ENCODE measurements at regions not wholly inside any gene's neighbourhood (a gene's known extent, or its start where the extent isn't known, plus 50 kb on each side); places are given as distances from the start of the nearest gene placed in this dataset.

GRCh38 chr11:128305588-128305987 is 281.8 kb downstream of the ETS1 start:
- ATAC-seq, result no peak
- Histone ChIP-seq H3K4me1 (ENCODE audit: control insufficient read depth, insufficient read depth, low read length) (peaks cover 36% of the 10 kb centered on the region), H3K9ac (ENCODE audit: control insufficient read depth, insufficient read depth, low read length) (no peak overlapping the region), H3K36me3 (ENCODE audit: control insufficient read depth in 2 of 2, insufficient read depth in 2 of 2, low read length in 1 of 2) (no peaks in the 10 kb centered on the region), H4K20me1 (ENCODE audit: control insufficient read depth, insufficient read depth) (no peaks in the 10 kb centered on the region), H3K9me3 (replicated peaks; ENCODE audit: control insufficient read depth, insufficient read depth, low read length) (no peaks in the 10 kb centered on the region), H3K79me2 (ENCODE audit: control insufficient read depth, insufficient read depth, low read length) (no peaks in the 10 kb centered on the region), H3K27ac (ENCODE audit: control insufficient read depth, insufficient read depth) (no peak overlapping the region), H3K4me3 (no peak overlapping the region), H3K27me3 (replicated peaks in 1 of 2; ENCODE audit: control insufficient read depth in 2 of 2, insufficient read depth in 2 of 2, low read length in 1 of 2) (no peaks in the 10 kb centered on the region), H3K4me2 (ENCODE audit: control insufficient read depth, insufficient read depth) (no peak overlapping the region), H2AFZ (ENCODE audit: control insufficient read depth, low read depth, low read length) (no peak overlapping the region)
- WGBS (ENCODE audit: insufficient coverage, insufficient replicate concordance, low lambda C conversion rate, missing lambda C conversion rate), result 63% methylated on average over 1 of the region's 1 CpG
- TF ChIP-seq NFIC (IDR thresholded peaks at IDR 0.05; ENCODE audit: low read depth, low read length), result 0 out of 2 replicates have a peak, but pooled peaks have one; percentile 45
- 0 out of 2 replicates have a peak, but pooled peaks have one; percentile 23 for TF ChIP-seq RELB (IDR thresholded peaks at IDR 0.05; ENCODE audit: low read depth)
- no peak for TF ChIP-seq RUNX3 (IDR thresholded peaks at IDR 0.05; ENCODE audit: low read length)
- no peak for TF ChIP-seq ZNF622 (IDR thresholded peaks at IDR 0.05)
- peak; percentile 44 for TF ChIP-seq MEF2B (IDR thresholded peaks at IDR 0.05; ENCODE audit: partially characterized antibody, poor library complexity, severe bottlenecking)
- TF ChIP-seq SPI1 (IDR thresholded peaks at IDR 0.05; ENCODE audit: borderline replicate concordance, insufficient read depth, low read depth, low read length), result no peak
- no peak for TF ChIP-seq STAT3 (IDR thresholded peaks at IDR 0.05; ENCODE audit: low read depth, low read length)
- TF ChIP-seq MEF2A (IDR thresholded peaks at IDR 0.05; ENCODE audit: insufficient read depth, low read depth, low read length), result 0 out of 2 replicates have a peak, but pooled peaks have one; percentile 54
- no peak for TF ChIP-seq ZBTB33 (IDR thresholded peaks at IDR 0.05)
- TF ChIP-seq TBL1XR1 (IDR thresholded peaks at IDR 0.05; ENCODE audit: low read depth, low read length), result no peak
- no peak for TF ChIP-seq SIN3A (IDR thresholded peaks at IDR 0.05; ENCODE audit: low read depth, low read length)
- TF ChIP-seq PML (IDR thresholded peaks at IDR 0.05; ENCODE audit: low read length), result no peak
- TF ChIP-seq IKZF1 (conservative IDR thresholded peaks at IDR 0.05), result 0 out of 2 replicates have a peak, but pooled peaks have one; percentile 22
- TF ChIP-seq POU2F2 (IDR thresholded peaks at IDR 0.05; ENCODE audit: borderline replicate concordance, low read depth, low read length), result peak; percentile 54; the same call in 1 of the 3 replicates
- TF ChIP-seq IKZF2 (IDR thresholded peaks at IDR 0.05), result peak in 1 of 2 experiments; percentile 37; a peak in 2 of 4 replicates
- TF ChIP-seq PBX3 (IDR thresholded peaks at IDR 0.05; ENCODE audit: insufficient replicate concordance, low read depth, low read length), result no peak
- no peak for TF ChIP-seq E2F8 (IDR thresholded peaks at IDR 0.05; ENCODE audit: low read depth, partially characterized antibody)
- ChIA-PET SMC1A (ENCODE audit: uncharacterized antibody, unreplicated experiment) (interaction anchor here (0.9 to 1.4 kb wide), 3 partner anchors 12 to 247 kb away, joined by 3 to 7 read pairs (median 4); no protein-coding TSS in a partner anchor), POLR2A (no interaction called here), CTCF (interaction anchor here (1.1 to 2.1 kb wide), 5 partner anchors 10 to 324 kb away, joined by 3 to 7 read pairs (median 5); no protein-coding TSS in a partner anchor), RAD21 (ENCODE audit: unreplicated experiment) (interaction anchor here (1.1 to 2.1 kb wide), 3 partner anchors 13 to 247 kb away, joined by 3 to 7 read pairs (median 6); no protein-coding TSS in a partner anchor)
- in situ Hi-C loops (cut with MboI), result no loop called here
- no TSS peak for BruUV-seq (replicated peaks)
- DNase-seq (ENCODE audit: low read depth, low spot score), result no peak
- FAIRE-seq, result no peak
- intact Hi-C loops (cut with micrococcal nuclease; ENCODE audit: unreplicated experiment), result no loop called here

All from GM12878 (cell line).